ENCODE measurements at regions not wholly inside any gene's neighbourhood (a gene's known extent, or its start where the extent isn't known, plus 50 kb on each side); places are given as distances from the start of the nearest gene placed in this dataset.
"Not testable (repeated sequence)": the region's sequence is repeated elsewhere in the genome, so short reads cannot be mapped to it uniquely, and the experiment has no call there.

- no peak for DNase-seq
Observed at GRCh38 chr17:71777048-71777640, 343.7 kb upstream of the SOX9 start.

GRCh38 chr17:71779482-71779881 lies 341.3 kb upstream of the SOX9 start:
- no peak for DNase-seq

- DNase-seq, result no peak
Observed at GRCh38 chr17:71780596-71780995, 340.2 kb upstream of the SOX9 start.

- not testable (repeated sequence) for DNase-seq
Observed at GRCh38 chr17:71782021-71782420, 338.8 kb upstream of the SOX9 start.

DNA sequence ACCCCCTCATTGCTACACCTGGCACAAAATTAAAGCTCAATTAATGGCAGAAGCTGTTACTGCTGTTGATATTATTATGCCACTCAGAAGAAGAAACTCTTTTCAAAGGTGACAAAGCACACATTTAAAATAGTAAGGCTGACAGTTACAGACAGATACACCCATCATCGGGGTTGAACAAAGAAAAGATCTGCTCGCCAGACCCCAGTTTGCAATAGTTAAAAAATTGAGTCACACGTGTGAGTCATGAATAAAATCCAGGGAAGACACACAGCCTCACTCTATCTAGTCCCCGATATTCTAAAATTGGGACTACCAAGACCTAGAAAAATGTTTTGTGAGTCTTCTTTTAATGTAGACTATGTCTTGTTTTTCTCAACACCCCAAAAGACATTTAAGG lies 330.0 kb upstream of the SOX9 start:
- no peak for DNase-seq

GRCh38 chr17:71791311-71791710 lies 329.5 kb upstream of the SOX9 start:
- no peak for DNase-seq

DNA sequence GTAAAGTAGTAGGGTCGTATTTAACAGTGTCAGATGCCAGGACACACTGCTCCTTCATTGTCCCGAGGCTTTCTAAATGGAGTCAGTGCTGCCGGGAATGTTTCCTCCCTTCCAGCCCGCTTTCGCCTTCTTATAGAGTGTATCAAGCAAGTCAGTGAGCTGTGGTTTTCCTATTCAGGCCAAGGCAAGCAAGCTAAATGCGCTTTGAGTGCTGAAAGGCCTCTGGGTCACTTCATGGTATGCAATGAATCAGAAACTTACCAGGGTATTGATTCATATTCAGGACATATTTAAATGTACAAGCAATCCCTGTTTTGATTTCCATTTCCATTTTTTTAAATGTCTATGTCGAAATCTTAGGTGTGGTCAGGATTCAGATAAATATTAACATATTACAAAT lies 327.9 kb upstream of the SOX9 start:
- no peak for DNase-seq

DNA sequence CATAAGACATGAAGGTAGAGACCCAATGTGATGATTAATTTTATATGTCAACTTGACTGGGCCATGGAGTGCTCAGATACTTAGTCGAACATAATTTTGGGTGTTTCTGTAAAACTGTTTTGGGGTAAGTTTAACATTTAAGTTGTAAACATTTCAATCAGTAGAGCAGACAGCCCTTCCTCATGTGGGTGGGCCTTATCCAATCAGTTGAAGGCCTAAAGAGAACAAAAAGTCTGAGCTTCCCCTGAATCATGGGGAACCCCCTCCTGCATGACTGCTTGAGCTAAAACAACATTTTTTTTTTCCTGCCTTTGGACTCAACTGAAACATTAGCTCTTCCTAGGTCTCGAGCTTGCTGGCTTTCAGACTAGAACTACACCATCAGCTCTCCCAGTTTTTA lies 327.3 kb upstream of the SOX9 start:
- no peak for DNase-seq

DNA sequence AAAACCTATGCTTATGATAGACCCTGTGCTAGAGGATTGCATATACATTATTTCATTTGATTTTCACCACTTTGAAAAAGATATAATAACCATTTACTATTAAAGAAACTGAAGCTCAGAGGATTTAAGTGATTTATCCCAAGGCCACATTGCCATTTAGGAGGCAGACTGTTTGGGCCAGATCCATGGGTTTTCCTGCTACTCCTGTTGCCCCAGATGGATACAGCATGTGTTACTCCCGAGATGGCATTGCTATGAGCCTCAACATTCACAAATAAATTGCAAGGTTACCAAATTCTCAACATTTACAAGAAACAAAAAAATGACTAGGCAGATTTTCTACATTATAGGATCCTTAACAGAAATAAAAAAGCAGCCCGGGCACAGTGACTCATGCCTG lies 322.1 kb upstream of the SOX9 start:
- DNase-seq, result no peak

DNA sequence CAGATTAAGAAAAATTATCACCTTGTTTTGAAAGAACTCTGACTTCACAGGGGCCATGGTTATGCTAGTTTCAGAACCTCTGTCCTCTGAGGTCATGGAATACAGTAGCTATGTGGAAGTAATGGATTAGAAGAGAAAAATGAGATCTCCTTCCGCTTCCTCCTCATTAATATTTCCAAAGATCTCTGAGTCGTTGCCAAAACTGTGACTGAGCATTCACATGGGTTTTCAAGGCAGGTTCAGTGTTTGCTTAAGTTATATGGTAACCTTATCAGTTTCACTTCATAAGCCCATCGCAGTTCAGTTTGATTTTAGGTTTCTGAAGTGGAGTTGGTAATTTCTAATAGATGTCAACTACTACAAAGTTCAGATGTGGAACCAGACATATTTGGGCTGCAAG lies 321.2 kb upstream of the SOX9 start:
- DNase-seq, result no peak

GRCh38 chr17:71801301-71801700 lies 319.5 kb upstream of the SOX9 start:
- no peak for DNase-seq

DNA sequence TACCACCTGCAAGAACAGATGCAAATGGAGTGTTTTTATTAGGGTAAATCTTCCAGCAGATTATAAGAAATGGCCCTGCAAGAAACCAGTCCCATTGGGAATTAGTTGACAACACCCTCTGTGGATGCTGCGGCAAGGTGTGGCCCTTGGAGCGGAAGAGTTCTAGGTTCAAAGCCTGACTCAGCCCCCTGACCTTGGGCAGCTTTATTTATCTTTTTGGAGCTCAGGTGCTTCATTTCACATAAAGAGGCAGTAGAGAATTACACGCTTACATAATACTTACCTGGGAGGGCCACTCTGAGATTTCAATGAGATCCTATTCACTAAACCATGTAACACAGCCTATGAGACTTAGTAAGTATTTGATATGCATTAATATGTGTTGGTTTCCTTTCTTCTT lies 318.2 kb upstream of the SOX9 start:
- DNase-seq, result no peak

DNA sequence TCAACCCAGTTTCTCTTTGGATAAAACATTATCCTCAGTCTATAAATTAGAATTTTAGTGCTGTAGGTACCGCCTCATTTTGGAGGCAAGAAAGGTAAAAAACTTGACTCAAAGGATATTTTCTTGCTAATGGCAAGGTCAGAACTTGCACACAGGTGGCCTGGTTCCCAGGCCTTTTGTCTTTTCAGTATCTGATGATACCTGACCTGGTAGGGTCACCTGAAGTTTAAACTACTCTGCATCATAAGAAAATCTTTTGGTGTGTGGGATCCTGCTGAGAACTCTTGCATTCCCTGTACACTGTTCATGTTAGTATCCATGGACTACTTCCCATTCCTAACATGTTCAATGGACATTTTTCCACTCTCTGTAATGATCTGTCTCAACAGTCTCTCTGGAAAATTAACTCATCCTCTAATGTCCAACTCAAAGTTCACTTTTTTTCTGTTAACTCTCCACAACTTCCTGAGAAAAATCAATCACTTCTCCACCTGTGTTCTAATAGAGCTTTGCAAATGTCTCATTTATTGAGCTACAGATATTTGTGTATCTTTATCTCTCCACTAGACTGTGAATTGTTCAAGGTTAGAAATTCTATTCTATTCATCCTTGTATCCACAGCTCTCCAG lies 317.1 kb upstream of the SOX9 start:
- DNase-seq, result no peak

DNA sequence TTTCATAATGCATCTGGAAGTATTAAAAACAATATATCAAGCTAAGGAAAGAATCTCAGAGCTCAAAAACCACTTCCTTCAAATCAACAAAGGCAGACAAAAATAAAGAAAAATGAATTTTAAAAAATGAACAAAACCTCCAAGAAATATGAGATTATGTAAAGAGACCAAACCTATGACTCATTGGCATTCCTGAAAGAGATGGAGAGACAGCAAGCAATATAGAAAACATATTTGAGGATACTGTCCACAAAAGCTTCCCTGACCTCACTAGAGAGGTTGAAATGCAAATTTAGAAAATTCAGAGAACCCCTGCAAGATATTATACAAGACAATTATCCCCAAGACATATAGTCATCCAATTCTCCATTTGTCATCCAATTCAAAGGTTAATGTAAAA lies 311.3 kb upstream of the SOX9 start:
- DNase-seq, result no peak

DNA sequence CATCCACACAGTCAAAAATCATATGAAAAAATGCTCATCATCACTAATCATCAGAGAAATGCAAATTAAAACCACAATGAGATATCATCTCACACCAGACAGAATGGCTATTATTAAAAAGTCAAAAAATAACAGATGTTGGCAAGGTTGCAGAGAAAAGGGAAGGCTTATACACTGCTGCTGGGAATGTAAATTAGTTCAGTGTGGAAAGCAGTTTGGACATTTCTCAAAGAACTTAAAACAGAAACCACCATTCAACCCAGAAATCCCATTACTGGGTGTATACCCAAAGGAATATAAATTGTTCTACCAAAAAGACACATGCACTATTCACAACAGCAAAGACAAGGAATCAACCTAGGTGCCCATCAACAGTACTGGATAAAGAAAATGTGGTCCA lies 307.0 kb upstream of the SOX9 start:
- not testable (repeated sequence) for DNase-seq

- no peak for DNase-seq
Observed at GRCh38 chr17:71821511-71821910, 299.3 kb upstream of the SOX9 start.

- DNase-seq, result no peak
Observed at GRCh38 chr17:71824671-71825070, 296.1 kb upstream of the SOX9 start.

DNA sequence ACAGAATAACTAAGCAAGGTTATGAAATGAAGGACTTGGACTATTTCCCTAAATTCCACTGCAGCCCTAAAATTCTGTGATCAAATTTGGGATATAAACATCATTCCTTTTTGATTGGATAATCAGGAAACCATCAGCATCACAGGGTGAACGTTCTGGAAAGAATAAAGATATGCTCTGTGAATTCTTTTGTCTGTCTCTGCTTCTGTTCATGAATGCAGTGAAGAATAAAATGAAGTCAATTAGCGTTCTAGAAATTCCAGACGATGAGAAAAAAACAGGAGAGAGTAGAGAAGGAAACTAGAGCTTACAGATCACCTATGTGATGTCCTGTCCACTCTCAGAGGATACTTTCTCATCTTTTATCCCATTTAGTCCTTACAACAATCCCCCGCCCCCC lies 295.1 kb upstream of the SOX9 start:
- DNase-seq, result no peak

GRCh38 chr17:71828182-71828596 lies 292.6 kb upstream of the SOX9 start:
- peak; percentile 63 for DNase-seq

DNA sequence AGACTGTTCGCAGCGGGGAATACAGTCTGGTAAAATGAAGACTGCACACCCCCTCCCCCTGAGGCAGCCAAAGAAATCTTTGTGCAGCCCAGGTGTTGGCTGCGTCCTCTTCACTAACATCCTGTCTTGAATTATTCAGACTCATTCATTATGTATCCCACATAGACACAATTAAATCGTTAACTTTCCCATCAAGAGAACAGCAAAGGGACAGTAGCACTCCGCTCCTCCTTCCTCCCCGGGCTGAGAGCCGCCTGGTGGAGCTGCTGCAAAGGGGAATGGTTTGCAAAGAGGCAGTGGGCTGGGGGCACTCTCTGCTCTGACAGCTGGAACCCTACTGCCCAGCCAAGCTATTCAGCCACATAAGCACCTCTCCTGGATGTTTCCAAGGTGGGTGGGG lies 290.0 kb upstream of the SOX9 start:
- no peak for DNase-seq

- DNase-seq, result no peak
Observed at GRCh38 chr17:71842986-71843385, 277.8 kb upstream of the SOX9 start.

DNA sequence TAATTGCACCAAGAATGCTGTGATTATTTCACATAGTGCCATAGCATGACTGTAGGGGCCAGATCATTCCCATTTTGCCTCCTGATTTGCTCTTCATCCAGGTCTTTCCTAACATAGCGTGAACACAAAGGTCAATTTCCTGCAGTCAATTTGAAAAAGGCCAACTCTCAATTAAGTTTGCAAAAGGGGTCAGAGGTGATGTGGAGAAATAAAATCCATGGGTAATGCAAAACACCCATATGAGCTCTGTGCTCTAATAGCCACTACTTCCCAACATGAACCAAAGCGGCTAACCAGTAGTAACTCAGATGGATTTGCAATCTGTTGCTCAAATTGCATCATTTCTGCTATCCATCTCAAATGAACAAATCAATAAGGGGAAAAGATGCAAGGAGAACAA lies 275.5 kb upstream of the SOX9 start:
- DNase-seq, result peak; percentile 7

DNA sequence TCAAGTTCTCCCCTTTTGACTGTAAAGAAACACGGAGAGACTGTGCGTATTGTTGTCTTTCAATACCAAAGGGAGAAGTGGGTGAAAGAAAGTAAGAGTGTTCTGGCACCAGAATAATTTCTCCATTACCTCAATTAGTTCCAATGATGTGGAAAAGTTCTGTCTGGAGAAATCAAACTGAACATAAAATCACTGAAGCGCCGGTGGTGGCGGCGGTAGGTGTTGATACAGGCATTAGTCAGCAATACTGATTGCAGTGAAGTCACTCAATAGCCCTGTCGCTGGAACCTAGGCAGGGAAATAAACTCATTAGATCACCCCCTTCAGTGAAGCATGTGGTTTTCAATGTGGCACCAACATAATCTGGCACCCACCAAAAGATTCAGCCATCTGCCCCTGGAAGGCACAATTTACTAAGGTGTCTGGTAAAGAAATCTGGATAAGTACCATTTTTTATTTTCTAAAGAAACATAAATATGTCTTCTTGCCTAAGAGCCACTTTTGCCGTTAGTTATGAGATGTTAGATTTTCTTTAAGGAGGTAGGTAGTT lies 274.2 kb upstream of the SOX9 start:
- DNase-seq, result peak; percentile 72

DNA sequence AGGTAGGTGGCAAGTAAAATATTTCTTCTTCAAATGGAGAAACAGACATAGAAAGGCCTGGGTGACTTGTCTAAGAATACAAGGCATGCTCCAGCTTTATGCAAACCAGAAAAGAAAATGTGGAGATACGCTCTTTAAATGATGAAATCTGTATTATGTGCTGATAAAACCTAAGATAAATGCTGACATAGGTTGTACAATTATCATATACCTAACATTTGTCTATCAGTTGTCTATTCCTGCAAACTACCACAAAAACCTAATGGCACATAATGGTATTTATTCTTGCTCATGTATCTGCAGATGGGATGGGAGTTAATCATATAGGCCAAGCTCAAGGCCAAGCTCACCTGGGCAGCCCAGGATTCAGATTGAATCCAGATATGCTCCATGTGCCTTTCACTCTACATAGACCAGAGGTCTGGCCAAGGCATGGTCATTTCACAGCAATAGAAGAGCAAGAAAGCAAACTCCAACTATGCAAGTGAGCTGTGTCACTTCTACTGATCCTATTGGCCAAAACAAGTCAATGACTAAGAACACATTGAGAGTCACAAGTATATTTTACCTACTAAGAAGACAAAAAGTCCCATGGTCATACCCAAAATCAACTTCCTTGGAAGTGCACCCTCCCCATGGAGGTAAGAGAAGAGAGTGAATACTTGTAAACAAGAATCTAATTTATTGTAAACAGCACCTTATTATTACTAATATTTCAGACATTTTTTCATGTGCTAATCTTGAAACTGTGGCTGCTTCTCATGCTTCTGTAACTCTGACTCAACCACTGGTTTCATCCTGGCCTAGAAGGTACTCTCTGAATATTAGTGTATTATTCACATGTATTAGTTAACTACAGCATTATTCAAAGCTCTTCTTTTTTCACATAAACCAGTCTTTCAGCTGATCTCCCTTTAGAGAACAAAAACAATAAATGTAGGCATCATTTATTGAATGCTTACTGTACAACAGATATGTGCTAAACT lies 270.7 kb upstream of the SOX9 start:
- no peak for DNase-seq
